RKO (cell line): ENCODE measurements at regions not wholly inside any gene's neighbourhood (a gene's known extent, or its start where the extent isn't known, plus 50 kb on each side); places are given as distances from the start of the nearest gene placed in this dataset.

ENCODE experiments used
- DNase-seq: peaks from one replicate; pipeline ENCODE4 v3.0.0-alpha.2; 2016; ENCODE audit warnings: low spot score

GRCh38 chr5:114657342-114658130 is 295.7 kb downstream of the KCNN2 start:
- DNase-seq, result no peak

GRCh38 chr5:114649878-114650277 is 288.0 kb downstream of the KCNN2 start:
- no peak for DNase-seq

- DNase-seq, result no peak
These were observed 287.1 kb downstream of the KCNN2 start for GRCh38 chr5:114648940-114649339.

- DNase-seq, result no peak
These were observed 282.7 kb downstream of the KCNN2 start for GRCh38 chr5:114644576-114644975.

GRCh38 chr5:114636271-114636670 is 274.4 kb downstream of the KCNN2 start:
- DNase-seq, result no peak

- DNase-seq, result peak; percentile 15
These were observed 273.4 kb downstream of the KCNN2 start for GRCh38 chr5:114634967-114635901.

- no peak for DNase-seq
These were observed 272.6 kb downstream of the KCNN2 start for GRCh38 chr5:114634517-114634916.

GRCh38 chr5:114612406-114612805 is 250.5 kb downstream of the KCNN2 start:
- peak; percentile 15 for DNase-seq

GRCh38 chr5:114581136-114581535 is 219.3 kb downstream of the KCNN2 start:
- DNase-seq, result no peak

GRCh38 chr5:114565871-114566270 is 204.0 kb downstream of the KCNN2 start:
- no peak for DNase-seq

- no peak for DNase-seq
These were observed 203.3 kb downstream of the KCNN2 start for GRCh38 chr5:114565139-114565538.

- no peak for DNase-seq
These were observed 199.5 kb downstream of the KCNN2 start for GRCh38 chr5:114561415-114561814.
